ENCODE measurements at regions not wholly inside any gene's neighbourhood (a gene's known extent, or its start where the extent isn't known, plus 50 kb on each side); places are given as distances from the start of the nearest gene placed in this dataset.

- H3K4me3 ChIP-seq (ENCODE audit: control insufficient read depth, low read depth, low read length) = no peak overlapping the region
- no peak for DNase-seq (ENCODE audit: low read depth)
- TF ChIP-seq CTCF (IDR thresholded peaks at IDR 0.05; ENCODE audit: control insufficient read depth, insufficient read depth, low read depth, low read length, missing control alignments) = no peak
These were observed 274.5 kb upstream of the ELAC2 start for GRCh38 chr17:13292291-13292690.

GRCh38 chr17:13288248-13288647 is 270.4 kb upstream of the ELAC2 start:
- H3K4me3 ChIP-seq (ENCODE audit: control insufficient read depth, low read depth, low read length) = no peak overlapping the region
- no peak for TF ChIP-seq CTCF (IDR thresholded peaks at IDR 0.05; ENCODE audit: control insufficient read depth, insufficient read depth, low read depth, low read length, missing control alignments)
- no peak for DNase-seq (ENCODE audit: low read depth)

DNA sequence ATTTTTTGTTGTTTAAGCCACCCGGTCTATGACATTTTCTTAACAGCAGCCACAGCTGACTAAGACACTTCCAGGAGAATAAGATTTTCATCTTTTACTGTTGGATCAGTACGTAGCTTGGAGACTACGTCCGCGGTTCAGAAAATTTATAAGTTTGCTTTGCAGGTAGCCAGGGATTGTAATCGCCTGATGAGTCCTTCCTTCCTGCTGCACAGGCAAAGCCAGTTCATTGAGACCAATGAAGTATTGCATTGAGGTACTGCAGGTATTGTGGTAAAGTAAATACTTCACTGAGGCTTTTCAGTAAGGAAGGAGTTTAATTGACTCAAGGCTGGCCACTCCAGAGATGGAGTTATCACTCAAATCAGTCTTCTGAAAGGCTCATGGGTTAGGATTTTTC is 269.4 kb upstream of the ELAC2 start:
- H3K4me3 ChIP-seq (ENCODE audit: control insufficient read depth, low read depth, low read length) = no peak overlapping the region
- no peak for DNase-seq (ENCODE audit: low read depth)
- no peak for TF ChIP-seq CTCF (IDR thresholded peaks at IDR 0.05; ENCODE audit: control insufficient read depth, insufficient read depth, low read depth, low read length, missing control alignments)

GRCh38 chr17:13283606-13284005 is 265.8 kb upstream of the ELAC2 start:
- no peak overlapping the region for H3K4me3 ChIP-seq (ENCODE audit: control insufficient read depth, low read depth, low read length)
- no peak for TF ChIP-seq CTCF (IDR thresholded peaks at IDR 0.05; ENCODE audit: control insufficient read depth, insufficient read depth, low read depth, low read length, missing control alignments)
- no peak for DNase-seq (ENCODE audit: low read depth)

- H3K4me3 ChIP-seq (ENCODE audit: control insufficient read depth, low read depth, low read length) = no peak overlapping the region
- no peak for TF ChIP-seq CTCF (IDR thresholded peaks at IDR 0.05; ENCODE audit: control insufficient read depth, insufficient read depth, low read depth, low read length, missing control alignments)
- no peak for DNase-seq (ENCODE audit: low read depth)
These were observed 263.8 kb upstream of the ELAC2 start for GRCh38 chr17:13281626-13282025.

DNA sequence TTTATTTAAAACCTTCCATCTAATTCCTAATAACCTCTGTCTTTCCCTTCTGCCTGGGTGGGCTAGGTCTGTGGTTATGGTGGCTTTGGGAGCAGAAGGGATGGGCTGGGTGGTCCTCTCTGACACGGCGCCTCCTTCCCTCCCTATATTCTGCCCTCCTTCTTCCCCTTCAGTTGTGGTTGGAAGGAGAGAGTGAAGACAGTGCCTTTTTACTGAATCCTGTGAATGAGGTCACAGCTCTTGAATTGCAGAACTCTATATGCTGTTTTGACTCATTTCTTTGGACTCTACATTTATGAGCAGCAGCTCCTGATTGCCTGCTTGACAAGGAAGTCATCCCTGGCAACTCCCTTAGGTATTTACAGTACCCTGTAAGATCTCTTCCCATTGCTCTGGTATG is 256.0 kb upstream of the ELAC2 start:
- TF ChIP-seq CTCF (IDR thresholded peaks at IDR 0.05; ENCODE audit: control insufficient read depth, insufficient read depth, low read depth, low read length, missing control alignments) = no peak

GRCh38 chr17:13272296-13272695 is 254.5 kb upstream of the ELAC2 start:
- H3K4me3 ChIP-seq (ENCODE audit: control insufficient read depth, low read depth, low read length) = no peak overlapping the region
- no peak for TF ChIP-seq CTCF (IDR thresholded peaks at IDR 0.05; ENCODE audit: control insufficient read depth, insufficient read depth, low read depth, low read length, missing control alignments)
- no peak for DNase-seq (ENCODE audit: low read depth)

More for the DNA sequence above, 256.0 kb upstream of the ELAC2 start:
- no peak overlapping the region for H3K4me3 ChIP-seq (ENCODE audit: control insufficient read depth, low read depth, low read length)
- DNase-seq (ENCODE audit: low read depth) = no peak

All from AG09309 (cell line).